ENCODE measurements at regions not wholly inside any gene's neighbourhood (a gene's known extent, or its start where the extent isn't known, plus 50 kb on each side); places are given as distances from the start of the nearest gene placed in this dataset.

DNA sequence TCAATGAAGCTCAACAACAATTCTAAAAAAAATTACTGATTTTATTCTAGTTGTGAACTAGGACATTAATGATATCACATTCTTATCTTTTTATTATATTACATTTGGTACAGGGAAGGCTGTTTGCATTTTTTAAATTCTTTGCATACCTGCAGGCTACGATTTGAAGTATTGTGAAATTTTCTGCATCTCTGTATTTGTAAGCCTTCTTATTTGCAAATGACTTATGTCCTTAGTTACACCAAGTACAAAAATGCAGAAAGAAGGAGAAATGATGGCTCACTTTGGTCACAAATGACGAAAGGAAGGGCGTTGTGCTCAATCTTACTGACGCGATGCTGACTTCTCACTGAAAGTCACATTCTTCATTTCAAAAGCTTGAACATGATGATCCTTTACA, 227.5 kb upstream of the SOX11 start:
- DNase-seq (ENCODE audit: low read depth) = no peak
- no peak overlapping the region for H3K4me3 ChIP-seq (replicated peaks; ENCODE audit: low read depth, low read length)
- TF ChIP-seq, protein P1, sequence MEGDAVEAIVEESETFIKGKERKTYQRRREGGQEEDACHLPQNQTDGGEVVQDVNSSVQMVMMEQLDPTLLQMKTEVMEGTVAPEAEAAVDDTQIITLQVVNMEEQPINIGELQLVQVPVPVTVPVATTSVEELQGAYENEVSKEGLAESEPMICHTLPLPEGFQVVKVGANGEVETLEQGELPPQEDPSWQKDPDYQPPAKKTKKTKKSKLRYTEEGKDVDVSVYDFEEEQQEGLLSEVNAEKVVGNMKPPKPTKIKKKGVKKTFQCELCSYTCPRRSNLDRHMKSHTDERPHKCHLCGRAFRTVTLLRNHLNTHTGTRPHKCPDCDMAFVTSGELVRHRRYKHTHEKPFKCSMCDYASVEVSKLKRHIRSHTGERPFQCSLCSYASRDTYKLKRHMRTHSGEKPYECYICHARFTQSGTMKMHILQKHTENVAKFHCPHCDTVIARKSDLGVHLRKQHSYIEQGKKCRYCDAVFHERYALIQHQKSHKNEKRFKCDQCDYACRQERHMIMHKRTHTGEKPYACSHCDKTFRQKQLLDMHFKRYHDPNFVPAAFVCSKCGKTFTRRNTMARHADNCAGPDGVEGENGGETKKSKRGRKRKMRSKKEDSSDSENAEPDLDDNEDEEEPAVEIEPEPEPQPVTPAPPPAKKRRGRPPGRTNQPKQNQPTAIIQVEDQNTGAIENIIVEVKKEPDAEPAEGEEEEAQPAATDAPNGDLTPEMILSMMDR (IDR thresholded peaks at IDR 0.05; ENCODE audit: low read length, missing control alignments) = no peak

GRCh38 chr2:5465859-5466258, 226.3 kb upstream of the SOX11 start:
- no peak for DNase-seq (ENCODE audit: low read depth)
- no peak overlapping the region for H3K4me3 ChIP-seq (replicated peaks; ENCODE audit: low read depth, low read length)
- TF ChIP-seq, protein P1 (IDR thresholded peaks at IDR 0.05; ENCODE audit: low read length, missing control alignments) = no peak

GRCh38 chr2:5467178-5467905, 224.8 kb upstream of the SOX11 start:
- no peak for DNase-seq (ENCODE audit: low read depth)
- TF ChIP-seq, protein P1 (IDR thresholded peaks at IDR 0.05; ENCODE audit: low read length, missing control alignments) = no peak

DNA sequence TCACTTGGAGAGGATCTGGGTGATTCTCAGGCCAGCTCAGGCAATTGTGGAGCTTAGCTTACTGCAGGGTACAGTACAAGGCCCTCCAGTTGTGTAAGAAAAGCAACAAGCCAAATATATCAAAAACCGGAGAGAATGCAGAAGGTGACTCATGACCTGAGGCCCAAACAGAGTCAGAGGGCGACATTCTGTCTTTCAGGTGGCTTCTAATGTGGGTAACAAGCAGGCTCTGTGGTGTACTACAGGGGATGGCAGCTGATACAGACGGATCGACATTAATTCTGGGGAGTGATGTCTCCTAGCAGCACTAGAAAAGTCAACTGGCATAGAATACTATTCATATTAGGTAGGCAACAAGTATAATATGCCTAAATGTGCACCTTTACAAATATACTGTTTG, 219.5 kb upstream of the SOX11 start:
- no peak overlapping the region for H3K4me3 ChIP-seq (replicated peaks; ENCODE audit: low read depth, low read length)
- DNase-seq (ENCODE audit: low read depth) = no peak
- TF ChIP-seq, protein P1 (IDR thresholded peaks at IDR 0.05; ENCODE audit: low read length, missing control alignments) = no peak

More at GRCh38 chr2:5467178-5467905, 224.8 kb upstream of the SOX11 start:
- H3K4me3 ChIP-seq (replicated peaks; ENCODE audit: low read depth, low read length) = no peak overlapping the region

DNA sequence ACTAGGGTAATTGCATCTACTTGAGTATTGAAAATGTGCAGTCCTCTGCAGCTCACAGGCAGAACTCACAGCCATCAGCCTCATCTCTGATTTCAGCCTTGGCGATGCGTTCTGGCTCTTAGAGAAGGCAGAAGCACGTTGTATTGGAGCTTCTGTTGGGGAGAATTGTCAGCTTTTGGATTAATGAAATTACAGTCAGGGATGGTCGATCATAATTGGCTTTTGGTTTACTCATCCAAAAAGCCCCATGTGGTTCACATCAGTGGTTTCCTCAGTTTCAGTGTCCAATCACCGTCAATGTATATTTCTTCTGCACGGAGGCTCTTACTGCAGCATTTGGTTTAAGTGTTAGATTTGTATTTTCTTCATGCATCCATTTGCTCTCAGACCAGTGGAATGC, 218.5 kb upstream of the SOX11 start:
- TF ChIP-seq, protein P1 (IDR thresholded peaks at IDR 0.05; ENCODE audit: low read length, missing control alignments) = no peak
- no peak for DNase-seq (ENCODE audit: low read depth)
- no peak overlapping the region for H3K4me3 ChIP-seq (replicated peaks; ENCODE audit: low read depth, low read length)

DNA sequence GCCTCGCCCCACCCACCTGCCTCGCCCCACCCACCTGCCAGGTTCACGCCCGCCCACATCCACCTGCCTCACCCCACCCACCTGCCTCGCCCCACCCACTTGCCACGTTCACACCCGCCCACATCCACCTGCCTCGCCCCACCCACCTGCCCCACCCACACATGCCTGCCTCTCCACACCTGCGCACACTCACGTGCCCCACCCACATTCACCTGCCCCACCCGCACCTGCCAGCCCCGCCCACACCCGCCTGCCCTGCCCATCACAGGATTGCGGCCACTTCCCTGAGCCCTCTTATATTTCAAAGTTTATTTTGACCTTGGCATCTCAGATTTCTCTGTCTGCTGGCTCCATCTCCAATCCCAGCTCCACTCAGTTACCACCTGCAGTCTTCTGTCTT, 217.5 kb upstream of the SOX11 start:
- DNase-seq (ENCODE audit: low read depth) = no peak
- TF ChIP-seq, protein P1 (IDR thresholded peaks at IDR 0.05; ENCODE audit: low read length, missing control alignments) = no peak
- no peak overlapping the region for H3K4me3 ChIP-seq (replicated peaks; ENCODE audit: low read depth, low read length)

Measured in fibroblast of pulmonary artery (primary cell).